ENCODE measurements at regions not wholly inside any gene's neighbourhood (a gene's known extent, or its start where the extent isn't known, plus 50 kb on each side); places are given as distances from the start of the nearest gene placed in this dataset.
"Not testable (repeated sequence)": the region's sequence is repeated elsewhere in the genome, so short reads cannot be mapped to it uniquely, and the experiment has no call there.

DNA sequence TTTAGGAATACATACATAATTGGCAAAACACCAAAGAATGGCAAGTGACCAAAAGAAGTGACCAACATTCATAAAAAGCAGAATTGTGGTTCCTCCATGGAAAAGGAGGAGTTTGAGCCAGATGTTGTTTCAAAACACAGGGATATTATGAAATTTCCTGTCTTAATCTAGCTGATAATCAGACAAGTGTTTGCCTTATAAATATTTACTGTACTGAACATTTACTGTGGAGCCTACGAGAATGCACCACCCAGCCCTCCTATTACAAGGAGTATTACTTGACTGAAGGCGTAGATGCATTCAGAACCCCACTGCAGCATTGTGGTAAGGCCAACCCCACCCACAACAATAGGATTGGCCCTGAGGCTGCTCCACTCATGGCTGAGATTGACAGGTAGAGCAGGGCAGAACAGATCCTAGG lies 118.9 kb downstream of the AKR1D1 start:
- Histone ChIP-seq H3K36me3 (no peaks in the 10 kb centered on the region), H3K27ac (no peak overlapping the region), H3K4me3 (no peak overlapping the region), H3K9me3 (no peaks in the 10 kb centered on the region), H3K27me3 (no peaks in the 10 kb centered on the region), H3K4me1 (no peaks in the 10 kb centered on the region), H3K9ac (ENCODE audit: low read depth in 2 of 2, low read length in 2 of 2) (no peak overlapping the region)
- DNase-seq, result no peak
- intact Hi-C loops (cut with DNase I), result no loop called here
- TF ChIP-seq, protein P1, sequence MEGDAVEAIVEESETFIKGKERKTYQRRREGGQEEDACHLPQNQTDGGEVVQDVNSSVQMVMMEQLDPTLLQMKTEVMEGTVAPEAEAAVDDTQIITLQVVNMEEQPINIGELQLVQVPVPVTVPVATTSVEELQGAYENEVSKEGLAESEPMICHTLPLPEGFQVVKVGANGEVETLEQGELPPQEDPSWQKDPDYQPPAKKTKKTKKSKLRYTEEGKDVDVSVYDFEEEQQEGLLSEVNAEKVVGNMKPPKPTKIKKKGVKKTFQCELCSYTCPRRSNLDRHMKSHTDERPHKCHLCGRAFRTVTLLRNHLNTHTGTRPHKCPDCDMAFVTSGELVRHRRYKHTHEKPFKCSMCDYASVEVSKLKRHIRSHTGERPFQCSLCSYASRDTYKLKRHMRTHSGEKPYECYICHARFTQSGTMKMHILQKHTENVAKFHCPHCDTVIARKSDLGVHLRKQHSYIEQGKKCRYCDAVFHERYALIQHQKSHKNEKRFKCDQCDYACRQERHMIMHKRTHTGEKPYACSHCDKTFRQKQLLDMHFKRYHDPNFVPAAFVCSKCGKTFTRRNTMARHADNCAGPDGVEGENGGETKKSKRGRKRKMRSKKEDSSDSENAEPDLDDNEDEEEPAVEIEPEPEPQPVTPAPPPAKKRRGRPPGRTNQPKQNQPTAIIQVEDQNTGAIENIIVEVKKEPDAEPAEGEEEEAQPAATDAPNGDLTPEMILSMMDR (IDR thresholded peaks at IDR 0.05), result no peak

DNA sequence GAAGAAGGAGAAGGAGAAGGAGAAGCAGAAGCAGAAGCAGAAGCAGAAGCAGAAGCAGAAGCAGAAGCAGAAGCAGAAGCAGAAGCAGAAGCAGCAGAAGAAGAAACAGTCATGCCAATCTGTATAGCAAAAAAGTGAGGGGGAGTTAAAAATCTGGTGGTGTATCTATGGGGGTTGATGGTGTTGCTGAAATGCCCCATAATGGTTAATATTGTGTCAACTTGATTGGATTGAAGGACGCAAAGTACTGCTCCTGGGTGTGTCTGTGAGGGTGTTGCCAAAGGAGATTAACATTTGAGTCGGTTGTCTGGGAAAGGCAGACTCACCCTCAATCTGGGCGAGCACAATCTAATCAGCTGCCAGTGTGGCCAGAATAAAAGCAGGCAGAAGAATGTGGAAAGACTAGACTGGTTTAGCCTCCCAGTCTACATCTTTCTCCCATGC lies 120.3 kb downstream of the AKR1D1 start:
- H3K4me1 ChIP-seq; H3K27me3 ChIP-seq; H3K9me3 ChIP-seq; H3K4me3 ChIP-seq; H3K9ac ChIP-seq (ENCODE audit: low read depth in 2 of 2, low read length in 2 of 2); H3K36me3 ChIP-seq; H3K27ac ChIP-seq; DNase-seq; intact Hi-C loops (cut with DNase I): not testable (repeated sequence)

DNA sequence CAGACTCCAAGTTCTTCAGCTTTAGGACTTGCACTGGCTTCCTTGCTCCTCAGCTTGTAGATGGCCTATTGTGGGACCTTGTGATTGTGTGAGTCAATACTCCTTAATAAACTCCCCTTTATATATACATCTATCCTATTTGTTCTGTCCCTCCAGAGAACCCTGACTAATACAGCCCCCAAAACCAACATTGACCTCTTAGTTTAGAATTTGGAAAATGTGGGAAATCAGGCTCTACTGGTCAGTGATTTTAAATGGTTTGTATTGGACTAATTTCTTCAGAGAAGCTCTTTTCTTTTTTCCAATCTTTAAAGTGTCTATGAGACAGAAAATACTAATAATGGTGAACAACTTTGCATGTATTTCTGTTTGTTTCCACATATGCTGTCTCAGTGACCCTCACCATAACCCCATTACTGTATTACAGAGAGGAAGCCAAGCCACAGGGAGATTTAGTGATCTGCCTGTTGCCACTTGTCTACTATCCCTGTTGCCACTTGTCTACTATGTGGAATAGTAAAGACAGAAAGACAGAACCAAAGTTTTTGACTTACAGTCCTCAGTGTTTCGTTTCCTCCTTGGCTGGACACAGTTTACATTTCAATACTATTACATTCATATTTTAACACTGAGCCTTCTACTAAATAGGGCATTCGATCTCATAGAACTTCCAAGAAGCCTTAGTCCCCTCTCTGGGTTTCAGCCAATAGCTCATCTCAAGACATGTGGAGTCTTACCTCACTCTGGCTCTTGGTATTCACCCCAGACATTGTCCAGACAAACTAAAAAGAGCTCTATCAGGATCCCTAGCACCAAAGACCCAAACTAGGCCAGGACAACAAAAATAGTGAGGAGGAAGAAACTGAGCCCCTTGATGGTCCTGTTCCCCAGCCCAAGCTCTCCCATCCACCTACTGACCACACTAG lies 121.0 kb downstream of the AKR1D1 start:
- TF ChIP-seq, protein P1 (IDR thresholded peaks at IDR 0.05), result no peak
- Histone ChIP-seq H3K4me3 (no peak overlapping the region), H3K27ac (no peak overlapping the region), H3K36me3 (no peaks in the 10 kb centered on the region), H3K4me1 (no peaks in the 10 kb centered on the region), H3K9me3 (no peaks in the 10 kb centered on the region), H3K9ac (ENCODE audit: low read depth in 2 of 2, low read length in 2 of 2) (no peak overlapping the region), H3K27me3 (no peaks in the 10 kb centered on the region)
- DNase-seq, result no peak
- intact Hi-C loops (cut with DNase I), result no loop called here

DNA sequence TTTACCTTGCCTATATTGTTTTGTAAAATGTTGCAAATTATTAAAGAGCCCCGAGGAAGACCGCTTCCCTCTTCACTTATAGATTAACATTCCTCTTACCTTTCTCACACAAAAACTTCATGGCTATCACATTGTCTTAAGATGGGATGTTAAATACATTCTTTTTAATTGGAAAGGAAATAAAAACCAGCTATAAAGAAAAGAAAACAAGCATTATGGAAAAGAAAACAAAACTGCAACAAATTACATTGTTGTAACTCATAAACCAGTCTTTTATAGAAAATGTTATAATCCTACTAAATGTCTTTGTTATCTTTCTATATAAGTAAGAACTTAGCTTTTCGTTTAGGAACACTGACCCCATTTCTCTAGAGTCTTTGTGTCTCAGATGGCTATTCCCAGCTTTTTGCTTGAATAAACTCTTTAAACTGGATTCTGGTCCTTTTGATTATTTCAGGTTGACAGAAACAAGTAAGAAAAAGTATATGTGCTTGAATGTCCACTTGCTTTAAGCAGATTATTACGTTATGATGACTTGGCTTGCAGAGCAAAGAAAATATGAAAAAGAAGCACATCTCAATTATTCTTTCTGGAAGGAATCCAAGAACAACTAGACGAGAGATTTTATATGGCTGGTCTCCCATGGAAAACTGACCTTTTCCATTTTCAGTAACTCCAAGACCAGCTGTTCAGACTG lies 128.2 kb downstream of the AKR1D1 start:
- H3K4me3 ChIP-seq, result no peak overlapping the region
- H3K4me1 ChIP-seq, result no peaks in the 10 kb centered on the region
- intact Hi-C loops (cut with DNase I), result no loop called here
- DNase-seq, result no peak
- TF ChIP-seq, protein P1 (IDR thresholded peaks at IDR 0.05), result no peak
- no peaks in the 10 kb centered on the region for H3K36me3 ChIP-seq
- no peak overlapping the region for H3K9ac ChIP-seq (ENCODE audit: low read depth in 2 of 2, low read length in 2 of 2)
- no peak overlapping the region for H3K27ac ChIP-seq
- H3K27me3 ChIP-seq, result no peaks in the 10 kb centered on the region
- H3K9me3 ChIP-seq, result no peaks in the 10 kb centered on the region

DNA sequence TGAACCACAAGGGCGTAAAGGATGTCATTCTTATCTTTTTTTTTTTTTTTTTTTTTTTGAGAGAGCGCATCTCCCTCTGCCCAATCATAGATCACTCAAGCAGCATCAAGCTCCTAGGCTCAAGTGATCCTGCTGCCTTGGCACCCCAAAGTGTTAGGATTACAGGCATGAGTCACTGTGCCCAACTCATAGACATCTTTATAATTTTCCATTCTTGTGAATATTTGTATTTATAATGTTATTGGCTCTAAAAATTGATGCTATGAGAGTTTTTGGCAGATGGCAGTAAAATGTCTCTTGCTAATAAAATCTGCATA lies 128.7 kb downstream of the AKR1D1 start:
- Histone ChIP-seq H3K27ac (no peak overlapping the region), H3K9ac (ENCODE audit: low read depth in 2 of 2, low read length in 2 of 2) (no peak overlapping the region), H3K36me3 (no peaks in the 10 kb centered on the region), H3K27me3 (no peaks in the 10 kb centered on the region), H3K4me3 (no peak overlapping the region), H3K4me1 (no peaks in the 10 kb centered on the region), H3K9me3 (no peaks in the 10 kb centered on the region)
- no peak for DNase-seq
- TF ChIP-seq, protein P1 (IDR thresholded peaks at IDR 0.05), result no peak
- intact Hi-C loops (cut with DNase I), result no loop called here

All from colonic mucosa (tissue), 4 donors.